H9 (cell line): ENCODE measurements at regions not wholly inside any gene's neighbourhood (a gene's known extent, or its start where the extent isn't known, plus 50 kb on each side); places are given as distances from the start of the nearest gene placed in this dataset.

Experiments used
- DNase-seq: peaks from one replicate; pipeline ENCODE4 v3.0.0-alpha.2; 2017
- H2AFZ ChIP-seq: one replicate; pipeline ENCODE4 v1.6.1; 2013; ENCODE audit warnings: mild to moderate bottlenecking, low read length, control low read depth, moderate library complexity
- H2AK5ac ChIP-seq: 2 replicates; pipeline ENCODE4 v1.6.1; 2013; ENCODE audit warnings: low read length, control low read depth, mixed read lengths; ENCODE audit not compliant: insufficient read length
- H2BK120ac ChIP-seq: one replicate; pipeline ENCODE4 v1.6.1; 2013; ENCODE audit warnings: low read depth, mild to moderate bottlenecking, low read length, control low read depth, inconsistent platforms; ENCODE audit not compliant: poor library complexity, severe bottlenecking
- H2BK12ac ChIP-seq: 2 replicates; pipeline ENCODE4 v1.6.1; 2013; ENCODE audit warnings: low read length, control low read depth, mixed read lengths, low read depth; ENCODE audit not compliant: insufficient read length
- H2BK15ac ChIP-seq: 2 replicates; pipeline ENCODE4 v1.6.1; 2013; ENCODE audit warnings: low read depth, low read length, control low read depth
- H2BK20ac ChIP-seq: one replicate; pipeline ENCODE4 v1.6.1; 2013; ENCODE audit warnings: low read depth, mild to moderate bottlenecking, low read length, control low read depth, inconsistent platforms; ENCODE audit not compliant: poor library complexity, severe bottlenecking
- H2BK5ac ChIP-seq: 2 replicates; pipeline ENCODE4 v1.6.1; 2013; ENCODE audit warnings: low read length, control low read depth, mixed read lengths; ENCODE audit not compliant: insufficient read length
- H3K14ac ChIP-seq: 2 replicates; pipeline ENCODE4 v1.6.1; 2013; ENCODE audit warnings: low read length, control low read depth; ENCODE audit not compliant: insufficient read depth
- H3K18ac ChIP-seq: 2 replicates; pipeline ENCODE4 v1.6.1; 2013; ENCODE audit warnings: low read depth, mild to moderate bottlenecking, mixed read lengths, low read length, control low read depth; ENCODE audit not compliant: insufficient read length
- H3K23ac ChIP-seq: 2 replicates; pipeline ENCODE4 v1.6.1; 2013; ENCODE audit warnings: low read length, control low read depth, mixed read lengths, low read depth; ENCODE audit not compliant: insufficient read length
- H3K23me2 ChIP-seq: 2 replicates; pipeline ENCODE4 v1.6.1; 2013; ENCODE audit warnings: low read depth, mild to moderate bottlenecking, mixed read lengths, low read length, control low read depth; ENCODE audit not compliant: insufficient read length, poor library complexity, severe bottlenecking
- H3K27ac ChIP-seq: 2 replicates; pipeline ENCODE4 v1.5.1; 2013; ENCODE audit warnings: low read length, control low read depth, mixed read lengths, low read depth; ENCODE audit not compliant: insufficient read length
- H3K27me3 ChIP-seq: 2 replicates; pipeline ENCODE4 v1.6.1; 2013; ENCODE audit warnings: low read length, control low read depth, inconsistent platforms; ENCODE audit not compliant: insufficient read depth
- H3K4ac ChIP-seq: 2 replicates; pipeline ENCODE4 v1.6.1; 2013; ENCODE audit warnings: low read depth, mild to moderate bottlenecking, control low read depth, inconsistent platforms, low read length, moderate library complexity
- H3K4me1 ChIP-seq: 2 replicates; pipeline ENCODE4 v1.6.1; 2013; ENCODE audit warnings: low read length, control low read depth, inconsistent platforms; ENCODE audit not compliant: insufficient read depth
- H3K4me2 ChIP-seq: 2 replicates; pipeline ENCODE4 v1.6.1; 2013; ENCODE audit warnings: low read length, control low read depth, mixed read lengths; ENCODE audit not compliant: insufficient read length, insufficient read depth
- H3K56ac ChIP-seq: 2 replicates; pipeline ENCODE4 v1.6.1; 2013; ENCODE audit warnings: low read depth, mild to moderate bottlenecking, mixed read lengths, low read length, control low read depth; ENCODE audit not compliant: insufficient read length
- H3K79me1 ChIP-seq: 2 replicates; pipeline ENCODE4 v1.6.1; 2013; ENCODE audit warnings: low read depth, mild to moderate bottlenecking, moderate library complexity, low read length, control low read depth, inconsistent platforms; ENCODE audit not compliant: insufficient read depth, poor library complexity, severe bottlenecking
- H3K79me2 ChIP-seq: 2 replicates; pipeline ENCODE4 v1.6.1; 2013; ENCODE audit warnings: low read length, control low read depth, inconsistent platforms; ENCODE audit not compliant: insufficient read depth
- H3K9ac ChIP-seq: 2 replicates; pipeline ENCODE4 v1.6.1; 2013; ENCODE audit warnings: low read length, control low read depth, mixed read lengths; ENCODE audit not compliant: insufficient read length; ENCODE audit errors: extremely low read depth
- H3K9me3 ChIP-seq: one replicate; pipeline ENCODE4 v1.6.1; 2013; ENCODE audit warnings: low read depth, low read length, inconsistent platforms; ENCODE audit not compliant: control insufficient read depth
- H3T11ph ChIP-seq: one replicate; pipeline ENCODE4 v1.6.1; 2013; ENCODE audit warnings: mild to moderate bottlenecking, low read length, control low read depth, inconsistent platforms
- H4K20me1 ChIP-seq: one replicate; pipeline ENCODE4 v1.6.1; 2013; ENCODE audit not compliant: control insufficient read depth, insufficient read length, insufficient read depth
- H4K5ac ChIP-seq: 2 replicates; pipeline ENCODE4 v1.6.1; 2013; ENCODE audit warnings: low read depth, mild to moderate bottlenecking, mixed read lengths, low read length, control low read depth; ENCODE audit not compliant: insufficient read length
- H4K8ac ChIP-seq: replicated peaks from 2 replicates; pipeline ENCODE4 v1.6.1; 2013; ENCODE audit warnings: low read length, control low read depth, mixed read lengths, low read depth; ENCODE audit not compliant: insufficient read length
- H4K91ac ChIP-seq: 2 replicates; pipeline ENCODE4 v1.6.1; 2013; ENCODE audit warnings: low read depth, mild to moderate bottlenecking, moderate library complexity, mixed read lengths, low read length, control low read depth; ENCODE audit not compliant: insufficient read length
- H3K27ac Mint-ChIP-seq, 3 experiments: 2 replicates in 2 of 3; 3 replicates in 1 of 3; pipeline ENCODE4 v1.8.0; 2020 to 2021; ENCODE audit warnings: mixed read lengths in 3 of 3, mild to moderate bottlenecking in 1 of 3, moderate library complexity in 1 of 3
- H3K27me3 Mint-ChIP-seq: 2 replicates; pipeline ENCODE4 v1.8.0; 2021; ENCODE audit warnings: low read depth, mild to moderate bottlenecking, moderate library complexity, mixed read lengths
- H3K36me3 Mint-ChIP-seq, 3 experiments: 2 replicates in 2 of 3; 3 replicates in 1 of 3; pipeline ENCODE4 v1.8.0; 2020 to 2021; ENCODE audit warnings: low read depth in 3 of 3, mixed read lengths in 3 of 3; ENCODE audit not compliant: insufficient read depth in 1 of 3
- H3K4me1 Mint-ChIP-seq, 2 experiments: 2 replicates each; pipeline ENCODE4 v1.8.0; 2020; ENCODE audit warnings: mixed read lengths in 2 of 2
- H3K4me3 Mint-ChIP-seq, 2 experiments: 2 replicates in 1 of 2; 3 replicates in 1 of 2; pipeline ENCODE4 v1.8.0; 2020 to 2021; ENCODE audit warnings: mild to moderate bottlenecking in 2 of 2, mixed read lengths in 2 of 2, moderate library complexity in 1 of 2
- H3K9me3 Mint-ChIP-seq, 2 experiments: 2 replicates in 1 of 2; 3 replicates in 1 of 2; pipeline ENCODE4 v1.8.0; 2020; ENCODE audit warnings: mild to moderate bottlenecking in 2 of 2, mixed read lengths in 2 of 2, moderate library complexity in 1 of 2
- WGBS: extraction: QIAGEN DNeasy Blood & Tissue Kit; methylation state at CpG from one replicate; pipeline ENCODE4 v1.1.7; 2013; ENCODE audit warnings: missing lambda C conversion rate, low lambda C conversion rate, mixed read lengths; ENCODE audit not compliant: insufficient read length; ENCODE audit errors: extremely low coverage; 5-methylcytosine and 5-hydroxymethylcytosine counted together
- TF ChIP-seq, protein P1 (sequence below): fragments of 200-600 bp; sonication (generic); conservative IDR thresholded peaks from 3 replicates; pipeline ENCODE4 v1.8.0; 2021; ENCODE audit warnings: antibody characterized with exemption, mild to moderate bottlenecking

DNA sequence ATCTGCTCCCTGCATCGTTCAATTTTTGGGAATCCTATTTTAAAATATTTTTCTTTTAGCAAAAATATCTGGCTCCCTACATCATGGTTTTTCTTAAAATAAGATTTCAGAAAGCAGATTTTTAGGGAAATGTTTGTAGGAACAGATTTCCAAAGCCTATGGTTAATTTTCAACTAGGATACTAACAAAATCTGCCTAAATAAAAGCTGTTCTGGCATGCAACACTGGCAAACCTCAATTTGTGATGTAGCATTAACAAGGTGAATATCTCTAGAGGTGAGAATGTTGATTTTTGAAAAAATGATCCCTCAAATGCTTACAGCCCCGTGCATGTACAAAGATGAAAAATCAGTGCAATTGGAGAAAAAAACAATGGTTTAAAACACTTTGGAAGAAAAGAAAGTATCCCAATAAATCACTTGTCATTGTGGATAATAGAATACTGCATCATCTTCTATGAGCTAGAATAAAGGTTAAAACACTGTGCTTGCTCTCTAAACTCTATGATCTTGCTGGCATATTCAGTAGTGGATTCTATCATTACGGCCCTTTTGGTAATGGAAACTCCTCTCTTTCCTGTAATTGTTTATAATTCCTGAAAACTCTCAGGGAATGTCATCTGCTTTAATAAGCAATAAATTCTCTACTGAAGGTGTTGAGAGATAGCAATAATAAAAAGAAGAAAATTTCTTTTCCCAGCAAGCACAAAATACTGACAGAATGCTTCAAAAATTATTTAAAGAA lies 97.6 kb downstream of the C4orf33 start:
- Histone ChIP-seq H3K23me2 (no peaks in the 10 kb centered on the region), H3K9ac (no peak overlapping the region), H3K18ac (no peak overlapping the region), H3K4me2 (no peak overlapping the region), H3K9me3 (no peaks in the 10 kb centered on the region), H4K5ac (no peak overlapping the region), H4K20me1 (no peaks in the 10 kb centered on the region), H3T11ph (no peak overlapping the region), H3K56ac (no peak overlapping the region), H2BK15ac (no peak overlapping the region), H3K79me1 (no peaks in the 10 kb centered on the region), H4K8ac (no peak overlapping the region), H3K4me1 (no peaks in the 10 kb centered on the region), H3K4ac (no peak overlapping the region), H3K27me3 (no peaks in the 10 kb centered on the region), H3K14ac (no peak overlapping the region), H2BK12ac (no peak overlapping the region), H2BK5ac (no peak overlapping the region), H3K79me2 (no peaks in the 10 kb centered on the region), H3K27ac (no peak overlapping the region), H2AK5ac (no peak overlapping the region), H2BK120ac (no peak overlapping the region), H2AFZ (no peak overlapping the region), H2BK20ac (no peak overlapping the region), H4K91ac (no peak overlapping the region), H3K23ac (no peak overlapping the region)
- no peaks in the 10 kb centered on the region for H3K9me3 Mint-ChIP-seq
- no peaks in the 10 kb centered on the region for H3K4me1 Mint-ChIP-seq
- no peaks in the 10 kb centered on the region for H3K27me3 Mint-ChIP-seq
- no peaks in the 10 kb centered on the region for H3K36me3 Mint-ChIP-seq
- TF ChIP-seq, protein P1, sequence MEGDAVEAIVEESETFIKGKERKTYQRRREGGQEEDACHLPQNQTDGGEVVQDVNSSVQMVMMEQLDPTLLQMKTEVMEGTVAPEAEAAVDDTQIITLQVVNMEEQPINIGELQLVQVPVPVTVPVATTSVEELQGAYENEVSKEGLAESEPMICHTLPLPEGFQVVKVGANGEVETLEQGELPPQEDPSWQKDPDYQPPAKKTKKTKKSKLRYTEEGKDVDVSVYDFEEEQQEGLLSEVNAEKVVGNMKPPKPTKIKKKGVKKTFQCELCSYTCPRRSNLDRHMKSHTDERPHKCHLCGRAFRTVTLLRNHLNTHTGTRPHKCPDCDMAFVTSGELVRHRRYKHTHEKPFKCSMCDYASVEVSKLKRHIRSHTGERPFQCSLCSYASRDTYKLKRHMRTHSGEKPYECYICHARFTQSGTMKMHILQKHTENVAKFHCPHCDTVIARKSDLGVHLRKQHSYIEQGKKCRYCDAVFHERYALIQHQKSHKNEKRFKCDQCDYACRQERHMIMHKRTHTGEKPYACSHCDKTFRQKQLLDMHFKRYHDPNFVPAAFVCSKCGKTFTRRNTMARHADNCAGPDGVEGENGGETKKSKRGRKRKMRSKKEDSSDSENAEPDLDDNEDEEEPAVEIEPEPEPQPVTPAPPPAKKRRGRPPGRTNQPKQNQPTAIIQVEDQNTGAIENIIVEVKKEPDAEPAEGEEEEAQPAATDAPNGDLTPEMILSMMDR, result no peak
- no peak overlapping the region for H3K4me3 Mint-ChIP-seq
- H3K27ac Mint-ChIP-seq, result no peak overlapping the region
- DNase-seq, result no peak
- no CpG with 5 or more reads among the region's 3 CpGs for WGBS
